Esophagus squamous epithelium (tissue), 5 donors: ENCODE measurements at regions not wholly inside any gene's neighbourhood (a gene's known extent, or its start where the extent isn't known, plus 50 kb on each side); places are given as distances from the start of the nearest gene placed in this dataset.

ENCODE experiments used
- DNase-seq: peaks from one replicate; lab custom pipeline; 2025; lab: John Stamatoyannopoulos, UW
- H3K27ac ChIP-seq, 4 donors: fragments of 200-600 bp; sonication (generic); one replicate each; pipeline ENCODE4 v1.5.1; 2016 to 2019; ENCODE audit warnings: mild to moderate bottlenecking in 1 of 4
- H3K27me3 ChIP-seq, 4 donors: fragments of 200-600 bp; sonication (generic); 1 replicate in 3 of 4; 2 replicates in 1 of 4; pipeline versions ENCODE4 v1.5.1 to v1.6.0; 2017 to 2021; ENCODE audit warnings: antibody characterized with exemption in 1 of 4
- H3K36me3 ChIP-seq, 3 donors: fragments of 200-600 bp; sonication (generic); one replicate each; pipeline ENCODE4 v1.5.1; 2016 to 2019
- H3K4me1 ChIP-seq, 3 donors: fragments of 200-600 bp; sonication (generic); one replicate each; pipeline ENCODE4 v1.5.1; 2017 to 2019
- H3K4me3 ChIP-seq, 4 donors: fragments of 200-600 bp; sonication (generic); 1 replicate in 3 of 4; 2 replicates in 1 of 4; pipeline ENCODE4 v1.5.1; 2016 to 2019; ENCODE audit warnings: mild to moderate bottlenecking in 2 of 4, moderate library complexity in 1 of 4
- H3K9me3 ChIP-seq, 3 donors: fragments of 200-600 bp; sonication (generic); one replicate each; pipeline ENCODE4 v1.5.1; 2016 to 2019
- POLR2A ChIP-seq, 4 donors: fragments of 450-650 bp; IDR thresholded peaks; one replicate each; pipeline ENCODE4 v1.6.1; 2017; ENCODE audit warnings: antibody characterized with exemption in 4 of 4, mild to moderate bottlenecking in 4 of 4, moderate library complexity in 3 of 4
- WGBS, 2 donors: methylation state at CpG; one replicate each; pipeline ENCODE4 v1.1.5; 2018; 5-methylcytosine and 5-hydroxymethylcytosine counted together
- intact Hi-C: fragments of 100-400 bp; cut with DNase I; formaldehyde crosslinking; loops from one replicate; pipeline ENCODE4 v1.15.0; 2022
- TF ChIP-seq, protein P1 (sequence below), 6 experiments: fragments of 450-650 bp in 4 of 6; fragments of 200-600 bp in 2 of 6; sonication (generic) in 2 of 6; IDR thresholded peaks; one replicate each; pipeline ENCODE4 v1.5.1; 2016 to 2019; ENCODE audit warnings: antibody characterized with exemption in 6 of 6, mild to moderate bottlenecking in 4 of 6, moderate library complexity in 4 of 6
- donor health status: DM: yes; HTN: yes; CAD: no.

DNA sequence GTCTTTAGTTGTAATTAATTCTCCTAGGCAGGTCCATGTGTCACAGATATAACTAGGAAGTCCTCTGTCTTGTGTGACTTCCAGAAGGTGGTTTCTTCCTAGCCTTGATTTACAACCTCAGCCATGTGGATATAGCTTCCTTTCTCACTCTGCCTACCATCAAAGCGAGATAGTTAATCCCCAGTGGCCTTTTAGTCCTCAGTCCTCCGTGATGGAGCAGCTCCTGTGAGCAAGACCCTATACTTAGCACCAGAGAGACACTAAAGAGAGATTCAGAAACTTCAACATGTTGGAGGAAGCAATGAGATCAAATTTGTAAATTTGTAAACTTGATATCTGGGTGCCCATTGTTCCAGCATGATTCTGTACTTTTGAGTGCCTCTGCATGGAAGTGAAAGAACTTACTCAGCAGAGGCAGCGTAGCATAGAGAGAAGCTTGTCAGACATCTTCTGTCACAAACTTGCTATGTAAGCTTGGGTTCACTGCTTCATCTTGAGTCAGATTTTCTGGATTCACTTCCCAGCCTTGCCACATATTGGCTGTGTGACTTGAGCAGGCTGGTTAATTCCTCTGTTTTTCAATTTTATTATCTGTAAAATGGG is 170.2 kb upstream of the NR3C1 start:
- Histone ChIP-seq H3K36me3 (no peaks in the 10 kb centered on the region), H3K27ac (no peak overlapping the region), H3K27me3 (no peaks in the 10 kb centered on the region), H3K4me3 (no peak overlapping the region), H3K9me3 (no peaks in the 10 kb centered on the region), H3K4me1 (peaks cover 0 to 5% (median 0%) of the 10 kb centered on the region in 3 donors)
- no peak for DNase-seq
- TF ChIP-seq, protein P1, sequence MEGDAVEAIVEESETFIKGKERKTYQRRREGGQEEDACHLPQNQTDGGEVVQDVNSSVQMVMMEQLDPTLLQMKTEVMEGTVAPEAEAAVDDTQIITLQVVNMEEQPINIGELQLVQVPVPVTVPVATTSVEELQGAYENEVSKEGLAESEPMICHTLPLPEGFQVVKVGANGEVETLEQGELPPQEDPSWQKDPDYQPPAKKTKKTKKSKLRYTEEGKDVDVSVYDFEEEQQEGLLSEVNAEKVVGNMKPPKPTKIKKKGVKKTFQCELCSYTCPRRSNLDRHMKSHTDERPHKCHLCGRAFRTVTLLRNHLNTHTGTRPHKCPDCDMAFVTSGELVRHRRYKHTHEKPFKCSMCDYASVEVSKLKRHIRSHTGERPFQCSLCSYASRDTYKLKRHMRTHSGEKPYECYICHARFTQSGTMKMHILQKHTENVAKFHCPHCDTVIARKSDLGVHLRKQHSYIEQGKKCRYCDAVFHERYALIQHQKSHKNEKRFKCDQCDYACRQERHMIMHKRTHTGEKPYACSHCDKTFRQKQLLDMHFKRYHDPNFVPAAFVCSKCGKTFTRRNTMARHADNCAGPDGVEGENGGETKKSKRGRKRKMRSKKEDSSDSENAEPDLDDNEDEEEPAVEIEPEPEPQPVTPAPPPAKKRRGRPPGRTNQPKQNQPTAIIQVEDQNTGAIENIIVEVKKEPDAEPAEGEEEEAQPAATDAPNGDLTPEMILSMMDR (IDR thresholded peaks at IDR 0.05): no peak
- no peak for TF ChIP-seq POLR2A (IDR thresholded peaks at IDR 0.05)
- 78 to 80% methylated on average over 3 of the region's 3 CpGs for WGBS, 2 donors
- intact Hi-C loops: no loop called here

DNA sequence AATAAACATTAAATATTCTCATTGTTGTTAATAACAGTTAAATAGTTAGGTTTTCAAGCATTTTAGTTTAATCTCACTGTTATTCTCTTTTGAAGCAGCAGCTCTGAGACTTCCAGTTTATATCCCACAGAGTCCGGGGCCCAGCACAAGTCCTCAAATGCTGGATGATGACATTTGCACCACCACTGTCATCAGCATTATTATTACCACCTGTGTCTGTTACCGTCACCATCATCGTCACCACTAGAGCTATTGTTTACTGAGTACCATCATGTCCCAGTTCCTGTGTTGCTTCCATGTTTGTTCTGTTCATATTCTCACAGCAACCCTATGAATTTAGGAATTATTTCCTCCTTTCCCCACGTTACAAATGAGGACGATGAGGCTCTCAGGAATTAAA is 169.2 kb upstream of the NR3C1 start:
- H3K9me3 ChIP-seq: no peaks in the 10 kb centered on the region
- no peaks in the 10 kb centered on the region for H3K36me3 ChIP-seq
- intact Hi-C loops: no loop called here
- no peak overlapping the region for H3K27ac ChIP-seq
- DNase-seq: no peak
- no peaks in the 10 kb centered on the region for H3K27me3 ChIP-seq
- H3K4me3 ChIP-seq: no peak overlapping the region
- no peak for TF ChIP-seq POLR2A (IDR thresholded peaks at IDR 0.05)
- TF ChIP-seq, protein P1 (IDR thresholded peaks at IDR 0.05): no peak
- peaks cover 0 to 5% (median 0%) of the 10 kb centered on the region in 3 donors for H3K4me1 ChIP-seq
- 79 to 89% methylated on average over 4 to 5 of the region's 5 CpGs for WGBS, 2 donors

DNA sequence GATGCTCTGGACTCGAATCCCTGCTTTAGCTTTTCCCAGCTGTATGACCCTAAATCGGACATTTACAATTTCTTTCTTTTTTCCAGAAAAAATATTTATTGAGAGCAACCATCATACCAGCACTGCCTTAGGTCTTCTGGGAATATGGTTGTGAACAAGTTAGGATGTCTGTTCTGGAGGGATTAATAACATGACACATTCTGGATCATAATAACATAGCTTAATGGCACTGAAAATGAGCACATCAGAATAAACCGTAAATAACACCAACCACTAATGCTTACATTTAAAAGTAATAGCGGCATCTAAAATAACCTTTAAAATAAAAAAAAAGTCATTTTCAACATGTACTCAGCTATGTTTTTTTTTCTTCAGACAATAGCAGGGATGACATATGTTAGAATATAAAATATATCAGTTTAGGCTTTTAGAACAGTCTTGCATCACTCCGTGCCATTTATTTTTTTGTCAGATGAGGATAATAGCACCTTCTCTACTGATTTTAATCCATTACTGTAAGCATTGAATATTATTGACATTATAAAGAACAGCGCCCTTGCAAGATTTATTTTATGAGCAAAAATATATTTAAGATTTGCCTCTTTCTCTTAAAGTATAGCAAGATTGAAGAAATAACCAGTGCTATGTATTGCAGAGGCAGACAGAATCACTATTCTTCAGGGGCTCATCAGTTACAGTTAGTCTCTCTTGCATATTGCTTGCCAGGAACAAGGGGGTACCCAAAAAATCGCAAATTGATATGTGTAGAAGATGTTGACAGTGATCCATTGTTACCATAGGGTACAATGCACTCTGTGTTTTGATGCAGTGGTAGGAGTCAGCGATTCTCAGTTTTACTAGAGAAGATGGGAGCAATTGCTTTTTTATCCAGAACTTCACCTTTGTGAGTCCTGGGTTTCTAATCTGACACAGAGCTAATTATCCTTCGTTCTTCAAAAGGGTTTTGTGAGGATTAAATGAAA is 168.4 kb upstream of the NR3C1 start:
- no peak for DNase-seq
- H3K27me3 ChIP-seq: no peaks in the 10 kb centered on the region
- H3K4me3 ChIP-seq: no peak overlapping the region
- H3K9me3 ChIP-seq: no peaks in the 10 kb centered on the region
- WGBS, 2 donors: 85 to 89% methylated on average over 9 of the region's 9 CpGs
- no peak overlapping the region for H3K27ac ChIP-seq
- no peak for TF ChIP-seq POLR2A (IDR thresholded peaks at IDR 0.05)
- TF ChIP-seq, protein P1 (IDR thresholded peaks at IDR 0.05): no peak
- no peaks in the 10 kb centered on the region for H3K36me3 ChIP-seq
- intact Hi-C loops: no loop called here
- no peaks in the 10 kb centered on the region for H3K4me1 ChIP-seq

DNA sequence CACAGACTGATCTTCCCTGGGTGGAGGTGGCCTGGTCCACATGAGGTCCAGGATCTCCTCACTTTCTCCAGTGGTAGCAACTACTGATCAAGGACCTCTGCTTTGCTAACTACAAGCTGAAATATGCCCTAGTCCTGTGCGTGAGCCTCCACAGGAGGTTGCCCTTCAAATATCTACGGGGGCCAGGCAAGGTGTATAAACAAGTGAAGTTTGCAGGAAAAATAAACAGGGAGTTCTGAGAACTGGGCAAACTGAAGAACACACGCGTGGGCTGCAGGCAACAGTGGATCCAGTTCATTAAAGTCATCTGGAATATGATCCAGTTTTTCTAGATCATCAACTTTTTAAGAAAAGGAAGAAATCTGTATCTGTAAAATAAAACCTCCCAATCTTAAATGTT is 167.5 kb upstream of the NR3C1 start:
- intact Hi-C loops: no loop called here
- Histone ChIP-seq H3K4me1 (no peaks in the 10 kb centered on the region), H3K27ac (no peak overlapping the region), H3K27me3 (no peaks in the 10 kb centered on the region), H3K9me3 (no peaks in the 10 kb centered on the region), H3K4me3 (no peak overlapping the region), H3K36me3 (no peaks in the 10 kb centered on the region)
- no peak for TF ChIP-seq POLR2A (IDR thresholded peaks at IDR 0.05)
- TF ChIP-seq, protein P1 (IDR thresholded peaks at IDR 0.05): no peak
- no peak for DNase-seq
- 66 to 71% methylated on average over 4 of the region's 4 CpGs for WGBS, 2 donors
